ENCODE measurements at regions not wholly inside any gene's neighbourhood (a gene's known extent, or its start where the extent isn't known, plus 50 kb on each side); places are given as distances from the start of the nearest gene placed in this dataset.

GRCh38 chr18:64592246-64592645 lies 443.4 kb upstream of the LINC00305 start:
- Histone ChIP-seq H3K9me3 (ENCODE audit: control insufficient read depth in 1 of 2, low read length in 2 of 2) (no peaks in the 10 kb centered on the region), H3K4me1 (ENCODE audit: control insufficient read depth in 1 of 2, insufficient read depth in 2 of 2, low read length in 2 of 2) (no peaks in the 10 kb centered on the region), H3K36me3 (ENCODE audit: control insufficient read depth in 1 of 2, insufficient read depth in 2 of 2, low read length in 2 of 2) (no peaks in the 10 kb centered on the region)

GRCh38 chr18:64589000-64589399 lies 440.1 kb upstream of the LINC00305 start:
- no peaks in the 10 kb centered on the region for H3K9me3 ChIP-seq (ENCODE audit: control insufficient read depth in 1 of 2, low read length in 2 of 2)
- no peaks in the 10 kb centered on the region for H3K4me1 ChIP-seq (ENCODE audit: control insufficient read depth in 1 of 2, insufficient read depth in 2 of 2, low read length in 2 of 2)
- no peak overlapping the region for H3K4me3 ChIP-seq (ENCODE audit: low read depth in 1 of 2, low read length in 2 of 2)
- no peaks in the 10 kb centered on the region for H3K36me3 ChIP-seq (ENCODE audit: control insufficient read depth in 1 of 2, insufficient read depth in 2 of 2, low read length in 2 of 2)
- no peak overlapping the region for H3K27ac ChIP-seq (ENCODE audit: low read length)
- no peaks in the 10 kb centered on the region for H3K27me3 ChIP-seq (ENCODE audit: low read depth, low read length)

More at GRCh38 chr18:64592246-64592645, 443.4 kb upstream of the LINC00305 start:
- Histone ChIP-seq H3K4me3 (ENCODE audit: low read depth in 1 of 2, low read length in 2 of 2) (no peak overlapping the region), H3K27ac (ENCODE audit: low read length) (no peak overlapping the region), H3K27me3 (ENCODE audit: low read depth, low read length) (no peaks in the 10 kb centered on the region)

GRCh38 chr18:64566456-64566855 lies 417.6 kb upstream of the LINC00305 start:
- H3K4me1 ChIP-seq (ENCODE audit: control insufficient read depth in 1 of 2, insufficient read depth in 2 of 2, low read length in 2 of 2): no peaks in the 10 kb centered on the region
- H3K9me3 ChIP-seq (ENCODE audit: control insufficient read depth in 1 of 2, low read length in 2 of 2): no peaks in the 10 kb centered on the region
- no peak overlapping the region for H3K4me3 ChIP-seq (ENCODE audit: low read depth in 1 of 2, low read length in 2 of 2)
- H3K36me3 ChIP-seq (ENCODE audit: control insufficient read depth in 1 of 2, insufficient read depth in 2 of 2, low read length in 2 of 2): no peaks in the 10 kb centered on the region
- no peak overlapping the region for H3K27ac ChIP-seq (ENCODE audit: low read length)
- no peaks in the 10 kb centered on the region for H3K27me3 ChIP-seq (ENCODE audit: low read depth, low read length)

- Histone ChIP-seq H3K27ac (ENCODE audit: low read length) (no peak overlapping the region), H3K4me1 (ENCODE audit: control insufficient read depth in 1 of 2, insufficient read depth in 2 of 2, low read length in 2 of 2) (no peaks in the 10 kb centered on the region), H3K27me3 (ENCODE audit: low read depth, low read length) (no peaks in the 10 kb centered on the region), H3K9me3 (ENCODE audit: control insufficient read depth in 1 of 2, low read length in 2 of 2) (no peaks in the 10 kb centered on the region), H3K36me3 (ENCODE audit: control insufficient read depth in 1 of 2, insufficient read depth in 2 of 2, low read length in 2 of 2) (no peaks in the 10 kb centered on the region), H3K4me3 (ENCODE audit: low read depth in 1 of 2, low read length in 2 of 2) (no peak overlapping the region)
These were observed 413.8 kb upstream of the LINC00305 start for GRCh38 chr18:64562651-64563050.

GRCh38 chr18:64546451-64546850 lies 397.6 kb upstream of the LINC00305 start:
- no peak overlapping the region for H3K27ac ChIP-seq (ENCODE audit: low read length)
- H3K27me3 ChIP-seq (ENCODE audit: low read depth, low read length): no peaks in the 10 kb centered on the region
- H3K4me3 ChIP-seq (ENCODE audit: low read depth in 1 of 2, low read length in 2 of 2): no peak overlapping the region
- H3K9me3 ChIP-seq (ENCODE audit: control insufficient read depth in 1 of 2, low read length in 2 of 2): no peaks in the 10 kb centered on the region
- H3K4me1 ChIP-seq (ENCODE audit: control insufficient read depth in 1 of 2, insufficient read depth in 2 of 2, low read length in 2 of 2): no peaks in the 10 kb centered on the region
- H3K36me3 ChIP-seq (ENCODE audit: control insufficient read depth in 1 of 2, insufficient read depth in 2 of 2, low read length in 2 of 2): no peaks in the 10 kb centered on the region

GRCh38 chr18:64539847-64540246 lies 391.0 kb upstream of the LINC00305 start:
- Histone ChIP-seq H3K9me3 (ENCODE audit: control insufficient read depth in 1 of 2, low read length in 2 of 2) (no peaks in the 10 kb centered on the region), H3K27me3 (ENCODE audit: low read depth, low read length) (no peaks in the 10 kb centered on the region), H3K4me3 (ENCODE audit: low read depth in 1 of 2, low read length in 2 of 2) (no peak overlapping the region), H3K36me3 (ENCODE audit: control insufficient read depth in 1 of 2, insufficient read depth in 2 of 2, low read length in 2 of 2) (no peaks in the 10 kb centered on the region), H3K27ac (ENCODE audit: low read length) (no peak overlapping the region), H3K4me1 (ENCODE audit: control insufficient read depth in 1 of 2, insufficient read depth in 2 of 2, low read length in 2 of 2) (no peaks in the 10 kb centered on the region)

- no peaks in the 10 kb centered on the region for H3K36me3 ChIP-seq (ENCODE audit: control insufficient read depth in 1 of 2, insufficient read depth in 2 of 2, low read length in 2 of 2)
These were observed 379.8 kb upstream of the LINC00305 start for GRCh38 chr18:64528646-64529045.

GRCh38 chr18:64519201-64519600 lies 370.3 kb upstream of the LINC00305 start:
- Histone ChIP-seq H3K4me3 (ENCODE audit: low read depth in 1 of 2, low read length in 2 of 2) (no peak overlapping the region), H3K27me3 (ENCODE audit: low read depth, low read length) (no peaks in the 10 kb centered on the region), H3K27ac (ENCODE audit: low read length) (no peak overlapping the region), H3K4me1 (ENCODE audit: control insufficient read depth in 1 of 2, insufficient read depth in 2 of 2, low read length in 2 of 2) (no peaks in the 10 kb centered on the region), H3K36me3 (ENCODE audit: control insufficient read depth in 1 of 2, insufficient read depth in 2 of 2, low read length in 2 of 2) (no peaks in the 10 kb centered on the region), H3K9me3 (ENCODE audit: control insufficient read depth in 1 of 2, low read length in 2 of 2) (no peaks in the 10 kb centered on the region)

More at GRCh38 chr18:64528646-64529045, 379.8 kb upstream of the LINC00305 start:
- H3K27ac ChIP-seq (ENCODE audit: low read length): no peak overlapping the region
- H3K27me3 ChIP-seq (ENCODE audit: low read depth, low read length): no peaks in the 10 kb centered on the region
- no peaks in the 10 kb centered on the region for H3K4me1 ChIP-seq (ENCODE audit: control insufficient read depth in 1 of 2, insufficient read depth in 2 of 2, low read length in 2 of 2)
- H3K4me3 ChIP-seq (ENCODE audit: low read depth in 1 of 2, low read length in 2 of 2): no peak overlapping the region
- H3K9me3 ChIP-seq (ENCODE audit: control insufficient read depth in 1 of 2, low read length in 2 of 2): no peaks in the 10 kb centered on the region

GRCh38 chr18:64518191-64518590 lies 369.3 kb upstream of the LINC00305 start:
- Histone ChIP-seq H3K4me1 (ENCODE audit: control insufficient read depth in 1 of 2, insufficient read depth in 2 of 2, low read length in 2 of 2) (peaks cover 0 to 7% of the 10 kb centered on the region in 2 donors), H3K9me3 (ENCODE audit: control insufficient read depth in 1 of 2, low read length in 2 of 2) (no peaks in the 10 kb centered on the region), H3K4me3 (ENCODE audit: low read depth in 1 of 2, low read length in 2 of 2) (no peak overlapping the region), H3K27me3 (ENCODE audit: low read depth, low read length) (no peaks in the 10 kb centered on the region), H3K27ac (ENCODE audit: low read length) (no peak overlapping the region), H3K36me3 (ENCODE audit: control insufficient read depth in 1 of 2, insufficient read depth in 2 of 2, low read length in 2 of 2) (no peaks in the 10 kb centered on the region)

GRCh38 chr18:64513401-64513800 lies 364.5 kb upstream of the LINC00305 start:
- Histone ChIP-seq H3K9me3 (ENCODE audit: control insufficient read depth in 1 of 2, low read length in 2 of 2) (no peaks in the 10 kb centered on the region), H3K27ac (ENCODE audit: low read length) (no peak overlapping the region), H3K4me3 (ENCODE audit: low read depth in 1 of 2, low read length in 2 of 2) (no peak overlapping the region), H3K27me3 (ENCODE audit: low read depth, low read length) (no peaks in the 10 kb centered on the region), H3K4me1 (ENCODE audit: control insufficient read depth in 1 of 2, insufficient read depth in 2 of 2, low read length in 2 of 2) (peaks cover 0 to 10% of the 10 kb centered on the region in 2 donors), H3K36me3 (ENCODE audit: control insufficient read depth in 1 of 2, insufficient read depth in 2 of 2, low read length in 2 of 2) (no peaks in the 10 kb centered on the region)

GRCh38 chr18:64490207-64490606 lies 341.3 kb upstream of the LINC00305 start:
- Histone ChIP-seq H3K9me3 (ENCODE audit: control insufficient read depth in 1 of 2, low read length in 2 of 2) (no peaks in the 10 kb centered on the region), H3K27ac (ENCODE audit: low read length) (no peak overlapping the region), H3K36me3 (ENCODE audit: control insufficient read depth in 1 of 2, insufficient read depth in 2 of 2, low read length in 2 of 2) (no peaks in the 10 kb centered on the region), H3K4me1 (ENCODE audit: control insufficient read depth in 1 of 2, insufficient read depth in 2 of 2, low read length in 2 of 2) (no peaks in the 10 kb centered on the region), H3K27me3 (ENCODE audit: low read depth, low read length) (no peaks in the 10 kb centered on the region), H3K4me3 (ENCODE audit: low read depth in 1 of 2, low read length in 2 of 2) (no peak overlapping the region)

GRCh38 chr18:64488698-64489097 lies 339.8 kb upstream of the LINC00305 start:
- H3K9me3 ChIP-seq (ENCODE audit: control insufficient read depth in 1 of 2, low read length in 2 of 2): no peaks in the 10 kb centered on the region
- H3K36me3 ChIP-seq (ENCODE audit: control insufficient read depth in 1 of 2, insufficient read depth in 2 of 2, low read length in 2 of 2): no peaks in the 10 kb centered on the region
- no peak overlapping the region for H3K4me3 ChIP-seq (ENCODE audit: low read depth in 1 of 2, low read length in 2 of 2)
- H3K27ac ChIP-seq (ENCODE audit: low read length): no peak overlapping the region
- H3K4me1 ChIP-seq (ENCODE audit: control insufficient read depth in 1 of 2, insufficient read depth in 2 of 2, low read length in 2 of 2): no peaks in the 10 kb centered on the region
- no peaks in the 10 kb centered on the region for H3K27me3 ChIP-seq (ENCODE audit: low read depth, low read length)

Data from muscle layer of duodenum (tissue), 2 donors.